ENCODE measurements at regions not wholly inside any gene's neighbourhood (a gene's known extent, or its start where the extent isn't known, plus 50 kb on each side); places are given as distances from the start of the nearest gene placed in this dataset.

DNA sequence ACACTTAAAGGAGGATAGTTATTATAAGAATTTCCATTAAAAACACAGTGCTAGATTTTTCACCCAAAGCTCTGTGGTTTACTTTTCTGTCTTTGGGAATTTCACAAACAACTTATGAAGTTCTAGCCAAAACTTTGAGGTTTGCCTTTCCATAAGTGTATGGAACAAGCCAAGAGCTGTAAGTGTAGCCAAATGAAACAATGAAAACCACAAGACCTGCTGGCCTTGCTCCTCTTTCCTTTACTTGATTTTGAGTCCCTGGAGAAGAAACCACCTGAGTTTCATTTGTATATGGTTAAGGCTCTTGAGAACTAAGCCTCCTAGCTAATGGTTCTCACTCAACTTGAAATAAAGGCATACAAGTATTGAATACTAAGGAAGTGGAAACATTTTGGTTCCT, 365.3 kb upstream of the EPHA3 start:
- H3K36me3 ChIP-seq (ENCODE audit: insufficient read depth, low read length): no peaks in the 10 kb centered on the region
- no peaks in the 10 kb centered on the region for H4K20me1 ChIP-seq (ENCODE audit: insufficient read depth)
- no peaks in the 10 kb centered on the region for H3K79me2 ChIP-seq (replicated peaks; ENCODE audit: insufficient read depth, low read length)
- no peak overlapping the region for H3K4me2 ChIP-seq (ENCODE audit: low read length)
- H3K9ac ChIP-seq (ENCODE audit: low read length): no peak overlapping the region
- H3K27ac ChIP-seq (ENCODE audit: low read length): no peak overlapping the region
- H3K27me3 ChIP-seq (ENCODE audit: insufficient read depth, low read depth, low read length): no peaks in the 10 kb centered on the region
- H2AFZ ChIP-seq (ENCODE audit: low read depth, low read length): no peak overlapping the region
- no peak overlapping the region for H3K4me3 ChIP-seq (ENCODE audit: low read length)
- no peaks in the 10 kb centered on the region for H3F3A ChIP-seq (ENCODE audit: insufficient read depth, low read length, poor library complexity, severe bottlenecking)
- TF ChIP-seq MXI1 (conservative IDR thresholded peaks at IDR 0.05; ENCODE audit: poor library complexity, severe bottlenecking) (no peak), EZH2 (IDR thresholded peaks at IDR 0.05; ENCODE audit: borderline replicate concordance, insufficient read depth, low read length, poor library complexity, severe bottlenecking) (no peak), EP300 (conservative IDR thresholded peaks at IDR 0.05; ENCODE audit: poor library complexity, severe bottlenecking) (no peak), SMC3 (conservative IDR thresholded peaks at IDR 0.05; ENCODE audit: poor library complexity) (no peak), RAD21 (conservative IDR thresholded peaks at IDR 0.05) (no peak), POLR2AphosphoS5 (IDR thresholded peaks at IDR 0.05) (no peak), TAF1 (IDR thresholded peaks at IDR 0.05; ENCODE audit: low read depth) (no peak)
- TF ChIP-seq, protein P1, sequence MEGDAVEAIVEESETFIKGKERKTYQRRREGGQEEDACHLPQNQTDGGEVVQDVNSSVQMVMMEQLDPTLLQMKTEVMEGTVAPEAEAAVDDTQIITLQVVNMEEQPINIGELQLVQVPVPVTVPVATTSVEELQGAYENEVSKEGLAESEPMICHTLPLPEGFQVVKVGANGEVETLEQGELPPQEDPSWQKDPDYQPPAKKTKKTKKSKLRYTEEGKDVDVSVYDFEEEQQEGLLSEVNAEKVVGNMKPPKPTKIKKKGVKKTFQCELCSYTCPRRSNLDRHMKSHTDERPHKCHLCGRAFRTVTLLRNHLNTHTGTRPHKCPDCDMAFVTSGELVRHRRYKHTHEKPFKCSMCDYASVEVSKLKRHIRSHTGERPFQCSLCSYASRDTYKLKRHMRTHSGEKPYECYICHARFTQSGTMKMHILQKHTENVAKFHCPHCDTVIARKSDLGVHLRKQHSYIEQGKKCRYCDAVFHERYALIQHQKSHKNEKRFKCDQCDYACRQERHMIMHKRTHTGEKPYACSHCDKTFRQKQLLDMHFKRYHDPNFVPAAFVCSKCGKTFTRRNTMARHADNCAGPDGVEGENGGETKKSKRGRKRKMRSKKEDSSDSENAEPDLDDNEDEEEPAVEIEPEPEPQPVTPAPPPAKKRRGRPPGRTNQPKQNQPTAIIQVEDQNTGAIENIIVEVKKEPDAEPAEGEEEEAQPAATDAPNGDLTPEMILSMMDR (IDR thresholded peaks at IDR 0.05; ENCODE audit: poor library complexity, severe bottlenecking): no peak
- TF ChIP-seq, protein P2, sequence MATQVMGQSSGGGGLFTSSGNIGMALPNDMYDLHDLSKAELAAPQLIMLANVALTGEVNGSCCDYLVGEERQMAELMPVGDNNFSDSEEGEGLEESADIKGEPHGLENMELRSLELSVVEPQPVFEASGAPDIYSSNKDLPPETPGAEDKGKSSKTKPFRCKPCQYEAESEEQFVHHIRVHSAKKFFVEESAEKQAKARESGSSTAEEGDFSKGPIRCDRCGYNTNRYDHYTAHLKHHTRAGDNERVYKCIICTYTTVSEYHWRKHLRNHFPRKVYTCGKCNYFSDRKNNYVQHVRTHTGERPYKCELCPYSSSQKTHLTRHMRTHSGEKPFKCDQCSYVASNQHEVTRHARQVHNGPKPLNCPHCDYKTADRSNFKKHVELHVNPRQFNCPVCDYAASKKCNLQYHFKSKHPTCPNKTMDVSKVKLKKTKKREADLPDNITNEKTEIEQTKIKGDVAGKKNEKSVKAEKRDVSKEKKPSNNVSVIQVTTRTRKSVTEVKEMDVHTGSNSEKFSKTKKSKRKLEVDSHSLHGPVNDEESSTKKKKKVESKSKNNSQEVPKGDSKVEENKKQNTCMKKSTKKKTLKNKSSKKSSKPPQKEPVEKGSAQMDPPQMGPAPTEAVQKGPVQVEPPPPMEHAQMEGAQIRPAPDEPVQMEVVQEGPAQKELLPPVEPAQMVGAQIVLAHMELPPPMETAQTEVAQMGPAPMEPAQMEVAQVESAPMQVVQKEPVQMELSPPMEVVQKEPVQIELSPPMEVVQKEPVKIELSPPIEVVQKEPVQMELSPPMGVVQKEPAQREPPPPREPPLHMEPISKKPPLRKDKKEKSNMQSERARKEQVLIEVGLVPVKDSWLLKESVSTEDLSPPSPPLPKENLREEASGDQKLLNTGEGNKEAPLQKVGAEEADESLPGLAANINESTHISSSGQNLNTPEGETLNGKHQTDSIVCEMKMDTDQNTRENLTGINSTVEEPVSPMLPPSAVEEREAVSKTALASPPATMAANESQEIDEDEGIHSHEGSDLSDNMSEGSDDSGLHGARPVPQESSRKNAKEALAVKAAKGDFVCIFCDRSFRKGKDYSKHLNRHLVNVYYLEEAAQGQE (IDR thresholded peaks at IDR 0.05; ENCODE audit: borderline replicate concordance): no peak
- no peaks in the 10 kb centered on the region for H3K9me3 ChIP-seq (ENCODE audit: low read length)
- H3K9me2 ChIP-seq (ENCODE audit: insufficient read depth, low read length): no peaks in the 10 kb centered on the region

DNA sequence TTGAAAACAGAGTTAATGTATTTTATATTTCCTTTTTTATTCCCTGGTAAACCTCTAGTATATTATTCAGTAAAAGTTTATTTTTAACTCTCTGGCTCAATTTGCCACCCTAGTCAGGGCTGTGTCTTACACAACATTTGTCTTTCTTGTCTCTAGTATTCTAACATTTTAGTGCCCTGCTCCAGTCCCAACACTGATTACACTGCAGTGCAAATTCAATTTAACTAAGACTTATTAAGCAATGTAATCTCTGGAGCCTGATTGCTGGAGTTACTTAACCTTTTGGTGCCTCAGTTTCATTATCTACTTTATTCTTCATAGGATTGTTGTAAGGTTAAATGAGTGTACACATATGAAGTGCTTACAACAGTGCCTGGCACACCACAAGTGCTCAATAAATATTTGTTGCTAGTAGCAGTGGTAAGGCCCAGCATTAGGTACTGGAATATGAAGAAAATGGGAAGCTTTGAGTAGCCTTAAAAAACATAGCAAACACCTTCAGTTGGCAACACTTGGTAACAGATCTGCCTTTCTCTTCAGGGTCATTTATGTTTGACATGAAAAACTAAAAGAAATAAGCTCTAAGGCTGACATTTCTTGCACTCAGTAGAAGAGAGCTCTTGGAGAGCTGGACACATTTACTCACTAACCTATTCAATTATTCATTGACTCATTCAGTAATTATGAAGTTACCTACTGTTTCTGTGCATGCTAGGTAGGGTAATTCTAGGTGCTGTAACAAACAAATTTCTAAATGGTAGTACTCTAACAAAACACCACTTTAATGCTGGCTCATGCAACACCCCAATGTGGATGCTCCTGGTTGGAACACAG, 364.5 kb upstream of the EPHA3 start:
- Histone ChIP-seq H4K20me1 (ENCODE audit: insufficient read depth) (no peaks in the 10 kb centered on the region), H3K4me2 (ENCODE audit: low read length) (no peak overlapping the region), H3K79me2 (replicated peaks; ENCODE audit: insufficient read depth, low read length) (no peaks in the 10 kb centered on the region), H3F3A (ENCODE audit: insufficient read depth, low read length, poor library complexity, severe bottlenecking) (no peaks in the 10 kb centered on the region), H3K9me2 (ENCODE audit: insufficient read depth, low read length) (no peaks in the 10 kb centered on the region), H3K36me3 (ENCODE audit: insufficient read depth, low read length) (no peaks in the 10 kb centered on the region), H3K4me3 (ENCODE audit: low read length) (no peak overlapping the region), H3K27ac (ENCODE audit: low read length) (no peak overlapping the region), H3K9me3 (ENCODE audit: low read length) (no peaks in the 10 kb centered on the region), H2AFZ (ENCODE audit: low read depth, low read length) (no peak overlapping the region), H3K9ac (ENCODE audit: low read length) (no peak overlapping the region), H3K27me3 (ENCODE audit: insufficient read depth, low read depth, low read length) (no peaks in the 10 kb centered on the region)
- no peak for TF ChIP-seq MXI1 (conservative IDR thresholded peaks at IDR 0.05; ENCODE audit: poor library complexity, severe bottlenecking)
- TF ChIP-seq, protein P1 (IDR thresholded peaks at IDR 0.05; ENCODE audit: poor library complexity, severe bottlenecking): no peak
- no peak for TF ChIP-seq SMC3 (conservative IDR thresholded peaks at IDR 0.05; ENCODE audit: poor library complexity)
- no peak for TF ChIP-seq EZH2 (IDR thresholded peaks at IDR 0.05; ENCODE audit: borderline replicate concordance, insufficient read depth, low read length, poor library complexity, severe bottlenecking)
- no peak for TF ChIP-seq EP300 (conservative IDR thresholded peaks at IDR 0.05; ENCODE audit: poor library complexity, severe bottlenecking)

All from neural cell (in vitro differentiated cells).